ENCODE measurements at regions not wholly inside any gene's neighbourhood (a gene's known extent, or its start where the extent isn't known, plus 50 kb on each side); places are given as distances from the start of the nearest gene placed in this dataset.

- TF ChIP-seq, protein P1, sequence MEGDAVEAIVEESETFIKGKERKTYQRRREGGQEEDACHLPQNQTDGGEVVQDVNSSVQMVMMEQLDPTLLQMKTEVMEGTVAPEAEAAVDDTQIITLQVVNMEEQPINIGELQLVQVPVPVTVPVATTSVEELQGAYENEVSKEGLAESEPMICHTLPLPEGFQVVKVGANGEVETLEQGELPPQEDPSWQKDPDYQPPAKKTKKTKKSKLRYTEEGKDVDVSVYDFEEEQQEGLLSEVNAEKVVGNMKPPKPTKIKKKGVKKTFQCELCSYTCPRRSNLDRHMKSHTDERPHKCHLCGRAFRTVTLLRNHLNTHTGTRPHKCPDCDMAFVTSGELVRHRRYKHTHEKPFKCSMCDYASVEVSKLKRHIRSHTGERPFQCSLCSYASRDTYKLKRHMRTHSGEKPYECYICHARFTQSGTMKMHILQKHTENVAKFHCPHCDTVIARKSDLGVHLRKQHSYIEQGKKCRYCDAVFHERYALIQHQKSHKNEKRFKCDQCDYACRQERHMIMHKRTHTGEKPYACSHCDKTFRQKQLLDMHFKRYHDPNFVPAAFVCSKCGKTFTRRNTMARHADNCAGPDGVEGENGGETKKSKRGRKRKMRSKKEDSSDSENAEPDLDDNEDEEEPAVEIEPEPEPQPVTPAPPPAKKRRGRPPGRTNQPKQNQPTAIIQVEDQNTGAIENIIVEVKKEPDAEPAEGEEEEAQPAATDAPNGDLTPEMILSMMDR (IDR thresholded peaks at IDR 0.05 in 4 of 5, conservative IDR thresholded peaks at IDR 0.05 in 1 of 5), result no peak
- no peak for TF ChIP-seq POLR2A (IDR thresholded peaks at IDR 0.05)
Observed at GRCh38 chr5:103490030-103490739, 72.4 kb downstream of the NUDT12 start.

Data from gastrocnemius medialis (tissue), 4 donors.